ENCODE measurements at regions not wholly inside any gene's neighbourhood (a gene's known extent, or its start where the extent isn't known, plus 50 kb on each side); places are given as distances from the start of the nearest gene placed in this dataset.
"Not testable (repeated sequence)": the region's sequence is repeated elsewhere in the genome, so short reads cannot be mapped to it uniquely, and the experiment has no call there.

- no peak overlapping the region for H2AFZ ChIP-seq (ENCODE audit: low read depth, low read length)
- no peaks in the 10 kb centered on the region for H3K27me3 ChIP-seq (ENCODE audit: low read depth, low read length)
- H3K4me1 ChIP-seq (ENCODE audit: low read length), result no peaks in the 10 kb centered on the region
- H3K36me3 ChIP-seq (replicated peaks; ENCODE audit: low read depth, low read length), result no peaks in the 10 kb centered on the region
- H3K9me3 ChIP-seq (ENCODE audit: insufficient read depth, low read length), result no peaks in the 10 kb centered on the region
- TF ChIP-seq CTCF (IDR thresholded peaks at IDR 0.05; ENCODE audit: low read depth, low read length) (no peak), EZH2phosphoT487 (IDR thresholded peaks at IDR 0.05; ENCODE audit: low read depth) (no peak)
- H4K20me1 ChIP-seq (ENCODE audit: insufficient read depth, low read length), result no peaks in the 10 kb centered on the region
- H3K4me3 ChIP-seq (ENCODE audit: low read length), result no peak overlapping the region
- no peaks in the 10 kb centered on the region for H3K79me2 ChIP-seq (ENCODE audit: low read length)
- no peak overlapping the region for H3K9ac ChIP-seq (ENCODE audit: low read length)
- no peak overlapping the region for H3K27ac ChIP-seq (ENCODE audit: low read length)
- no peak overlapping the region for H3K4me2 ChIP-seq (ENCODE audit: low read length)
These were observed 1350.1 kb upstream of the ACO1 start for GRCh38 chr9:31034311-31034710.

- H2AFZ ChIP-seq (ENCODE audit: low read depth, low read length), result no peak overlapping the region
- H3K4me2 ChIP-seq (ENCODE audit: low read length), result no peak overlapping the region
These were observed 1343.9 kb upstream of the ACO1 start for GRCh38 chr9:31040564-31040963.

GRCh38 chr9:31045810-31046209, 1338.6 kb upstream of the ACO1 start:
- no peak for TF ChIP-seq EZH2phosphoT487 (IDR thresholded peaks at IDR 0.05; ENCODE audit: low read depth)
- no peak for TF ChIP-seq CTCF (IDR thresholded peaks at IDR 0.05; ENCODE audit: low read depth, low read length)
- no peaks in the 10 kb centered on the region for H3K4me1 ChIP-seq (ENCODE audit: low read length)
- no peak overlapping the region for H3K4me2 ChIP-seq (ENCODE audit: low read length)
- H3K9ac ChIP-seq (ENCODE audit: low read length), result no peak overlapping the region
- no peak overlapping the region for H3K27ac ChIP-seq (ENCODE audit: low read length)
- H3K4me3 ChIP-seq (ENCODE audit: low read length), result no peak overlapping the region
- H3K27me3 ChIP-seq (ENCODE audit: low read depth, low read length), result no peaks in the 10 kb centered on the region
- H3K9me3 ChIP-seq (ENCODE audit: insufficient read depth, low read length), result no peaks in the 10 kb centered on the region
- no peaks in the 10 kb centered on the region for H3K79me2 ChIP-seq (ENCODE audit: low read length)
- H4K20me1 ChIP-seq (ENCODE audit: insufficient read depth, low read length), result no peaks in the 10 kb centered on the region
- H3K36me3 ChIP-seq (replicated peaks; ENCODE audit: low read depth, low read length), result no peaks in the 10 kb centered on the region
- no peak overlapping the region for H2AFZ ChIP-seq (ENCODE audit: low read depth, low read length)

More at GRCh38 chr9:31040564-31040963, 1343.9 kb upstream of the ACO1 start:
- Histone ChIP-seq H3K4me3 (ENCODE audit: low read length) (no peak overlapping the region), H4K20me1 (ENCODE audit: insufficient read depth, low read length) (no peaks in the 10 kb centered on the region), H3K79me2 (ENCODE audit: low read length) (no peaks in the 10 kb centered on the region), H3K9me3 (ENCODE audit: insufficient read depth, low read length) (no peaks in the 10 kb centered on the region), H3K27me3 (ENCODE audit: low read depth, low read length) (no peaks in the 10 kb centered on the region), H3K27ac (ENCODE audit: low read length) (no peak overlapping the region), H3K9ac (ENCODE audit: low read length) (no peak overlapping the region), H3K4me1 (ENCODE audit: low read length) (no peaks in the 10 kb centered on the region), H3K36me3 (replicated peaks; ENCODE audit: low read depth, low read length) (no peaks in the 10 kb centered on the region)
- TF ChIP-seq CTCF (IDR thresholded peaks at IDR 0.05; ENCODE audit: low read depth, low read length) (no peak), EZH2phosphoT487 (IDR thresholded peaks at IDR 0.05; ENCODE audit: low read depth) (no peak)

DNA sequence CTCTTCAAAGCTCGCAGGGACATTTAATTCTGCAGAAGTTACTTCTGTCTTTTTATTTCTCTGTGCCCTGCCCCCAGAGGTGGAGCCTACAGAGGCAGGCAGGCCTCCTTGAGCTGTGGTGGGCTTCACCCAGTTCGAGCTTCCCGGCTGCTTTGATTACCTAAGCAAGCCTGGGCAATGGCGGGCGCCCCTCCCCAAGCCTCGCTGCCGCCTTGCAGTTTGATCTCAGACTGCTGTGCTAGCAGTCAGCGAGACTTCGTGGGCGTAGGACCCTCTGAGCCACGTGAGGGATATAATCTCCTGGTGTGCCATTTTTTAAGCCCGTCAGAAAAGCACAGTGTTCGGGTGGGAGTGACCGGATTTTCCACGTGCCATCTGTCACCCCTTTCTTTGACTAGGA, 1322.9 kb upstream of the ACO1 start:
- not testable (repeated sequence) for H3K27ac ChIP-seq (ENCODE audit: low read length); H3K4me2 ChIP-seq (ENCODE audit: low read length); H4K20me1 ChIP-seq (ENCODE audit: insufficient read depth, low read length); H2AFZ ChIP-seq (ENCODE audit: low read depth, low read length); H3K9me3 ChIP-seq (ENCODE audit: insufficient read depth, low read length); H3K79me2 ChIP-seq (ENCODE audit: low read length); H3K9ac ChIP-seq (ENCODE audit: low read length); H3K4me3 ChIP-seq (ENCODE audit: low read length); H3K36me3 ChIP-seq (replicated peaks; ENCODE audit: low read depth, low read length); H3K4me1 ChIP-seq (ENCODE audit: low read length); H3K27me3 ChIP-seq (ENCODE audit: low read depth, low read length)

GRCh38 chr9:31065691-31066090, 1318.8 kb upstream of the ACO1 start:
- Histone ChIP-seq H3K79me2 (ENCODE audit: low read length) (no peaks in the 10 kb centered on the region), H3K4me2 (ENCODE audit: low read length) (no peak overlapping the region), H3K4me3 (ENCODE audit: low read length) (no peak overlapping the region), H3K27me3 (ENCODE audit: low read depth, low read length) (no peaks in the 10 kb centered on the region), H3K9me3 (ENCODE audit: insufficient read depth, low read length) (no peaks in the 10 kb centered on the region), H2AFZ (ENCODE audit: low read depth, low read length) (no peak overlapping the region), H4K20me1 (ENCODE audit: insufficient read depth, low read length) (no peaks in the 10 kb centered on the region), H3K4me1 (ENCODE audit: low read length) (no peaks in the 10 kb centered on the region), H3K27ac (ENCODE audit: low read length) (no peak overlapping the region), H3K36me3 (replicated peaks; ENCODE audit: low read depth, low read length) (no peaks in the 10 kb centered on the region), H3K9ac (ENCODE audit: low read length) (no peak overlapping the region)
- TF ChIP-seq EZH2phosphoT487 (IDR thresholded peaks at IDR 0.05; ENCODE audit: low read depth) (no peak), CTCF (IDR thresholded peaks at IDR 0.05; ENCODE audit: low read depth, low read length) (no peak)
